ENCODE measurements at regions not wholly inside any gene's neighbourhood (a gene's known extent, or its start where the extent isn't known, plus 50 kb on each side); places are given as distances from the start of the nearest gene placed in this dataset.

- Histone ChIP-seq H3K4me3 (no peak overlapping the region), H3K36me3 (no peaks in the 10 kb centered on the region), H3K9ac (peak overlapping the region; percentile 35; the same call in 1 of the 2 replicates), H4K20me1 (no peaks in the 10 kb centered on the region), H3K4me2 (peak overlapping the region; percentile 83), H3K9me3 (peaks cover 13% of the 10 kb centered on the region), H3K27me3 (no peaks in the 10 kb centered on the region), H3K4me1 (peaks cover 76% of the 10 kb centered on the region), H3K27ac (peak overlapping the region; percentile 82)
- no peak for TF ChIP-seq Cebpa-rat (IDR thresholded peaks at IDR 0.05)
Observed at GRCh38 chr21:39020751-39021477, 162.3 kb downstream of the PSMG1 start.

GRCh38 chr21:39018730-39019129 lies 164.5 kb downstream of the PSMG1 start:
- no peak overlapping the region for H3K9ac ChIP-seq
- H3K27me3 ChIP-seq, result no peaks in the 10 kb centered on the region
- no peak overlapping the region for H3K4me3 ChIP-seq
- no peak for TF ChIP-seq Cebpa-rat (IDR thresholded peaks at IDR 0.05)
- H3K4me2 ChIP-seq, result peak overlapping the region; percentile 78
- H3K36me3 ChIP-seq, result no peaks in the 10 kb centered on the region
- peaks cover 93% of the 10 kb centered on the region for H3K4me1 ChIP-seq
- H4K20me1 ChIP-seq, result no peaks in the 10 kb centered on the region
- H3K9me3 ChIP-seq, result peaks cover 11% of the 10 kb centered on the region
- H3K27ac ChIP-seq, result peak overlapping the region; percentile 14; the same call in 1 of the 2 replicates

DNA sequence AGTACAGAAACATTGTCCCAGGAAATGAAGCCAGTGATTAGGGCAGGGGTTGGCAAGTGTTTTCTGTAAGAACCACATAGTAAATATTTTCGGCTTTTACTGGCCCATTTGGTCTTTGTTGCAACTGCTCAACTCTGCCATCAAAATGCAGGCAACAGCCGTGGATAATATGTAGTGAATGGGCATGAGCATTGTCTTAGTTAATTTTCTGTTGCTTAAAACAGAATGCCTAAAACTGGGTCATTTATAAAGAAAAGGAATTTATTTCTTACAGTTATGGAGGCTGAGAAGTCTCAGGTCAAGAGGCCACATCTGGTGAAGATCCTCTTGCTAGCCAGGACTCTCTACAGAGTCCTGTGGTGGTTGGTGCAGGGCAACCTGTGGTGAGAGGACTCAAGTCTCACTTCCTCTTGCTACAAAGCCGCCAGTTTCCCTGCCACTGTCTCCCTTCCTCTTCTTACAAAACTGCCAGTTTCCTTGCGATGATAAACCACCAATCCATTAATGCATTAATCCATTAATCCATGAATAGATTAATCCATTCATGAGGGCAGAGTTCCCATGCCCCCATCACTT lies 166.4 kb downstream of the PSMG1 start:
- Histone ChIP-seq H3K4me3 (no peak overlapping the region), H3K9me3 (peaks cover 26% of the 10 kb centered on the region), H3K27me3 (no peaks in the 10 kb centered on the region), H3K27ac (peak overlapping the region; percentile 76), H3K4me2 (peak overlapping the region; percentile 78), H3K9ac (peak overlapping the region; percentile 1; the same call in 1 of the 2 replicates), H4K20me1 (no peaks in the 10 kb centered on the region), H3K36me3 (0 out of 2 replicates have a peak, but pooled peaks cover 3% of the 10 kb centered on the region), H3K4me1 (peaks cover 76% of the 10 kb centered on the region)
- TF ChIP-seq Cebpa-rat (IDR thresholded peaks at IDR 0.05), result no peak

DNA sequence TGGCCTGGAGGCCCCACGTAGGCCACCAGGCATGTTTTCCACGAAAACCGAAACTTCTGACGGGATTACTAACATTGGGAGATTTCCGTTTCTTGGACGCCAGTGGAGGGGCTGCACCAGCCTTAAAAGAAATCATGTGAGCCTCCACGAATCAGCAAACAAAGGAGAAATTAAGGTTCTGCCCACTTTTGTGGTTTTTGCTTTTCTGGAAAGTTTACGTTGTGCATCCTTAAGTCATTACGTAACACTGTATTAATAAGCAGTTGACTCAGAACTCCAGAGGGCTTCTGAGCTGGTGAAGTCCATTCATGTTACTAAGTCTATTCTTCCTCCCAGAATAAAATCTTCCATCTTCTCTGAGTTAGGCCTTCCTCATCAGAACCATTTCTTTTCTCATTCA lies 168.5 kb downstream of the PSMG1 start:
- Histone ChIP-seq H4K20me1 (no peaks in the 10 kb centered on the region), H3K4me3 (no peak overlapping the region), H3K27ac (0 out of 2 replicates have a peak overlapping the region, but pooled peaks have one; percentile 29), H3K4me1 (peaks cover 75% of the 10 kb centered on the region), H3K4me2 (peak overlapping the region; percentile 78), H3K36me3 (0 out of 2 replicates have a peak, but pooled peaks cover 3% of the 10 kb centered on the region), H3K9me3 (peaks cover 26% of the 10 kb centered on the region), H3K27me3 (no peaks in the 10 kb centered on the region), H3K9ac (no peak overlapping the region)
- 0 out of 2 replicates have a peak, but pooled peaks have one; percentile 46 for TF ChIP-seq Cebpa-rat (IDR thresholded peaks at IDR 0.05)

GRCh38 chr21:39012326-39013230 lies 170.7 kb downstream of the PSMG1 start:
- Histone ChIP-seq H3K9me3 (peaks cover 26% of the 10 kb centered on the region), H4K20me1 (no peaks in the 10 kb centered on the region), H3K4me1 (peaks cover 75% of the 10 kb centered on the region), H3K4me3 (no peak overlapping the region), H3K4me2 (no peak overlapping the region), H3K27me3 (no peaks in the 10 kb centered on the region), H3K27ac (no peak overlapping the region), H3K9ac (no peak overlapping the region), H3K36me3 (0 out of 2 replicates have a peak, but pooled peaks cover 3% of the 10 kb centered on the region)
- TF ChIP-seq Cebpa-rat (IDR thresholded peaks at IDR 0.05), result no peak

GRCh38 chr21:39011911-39012310 lies 171.3 kb downstream of the PSMG1 start:
- H3K27ac ChIP-seq, result no peak overlapping the region
- no peak for TF ChIP-seq Cebpa-rat (IDR thresholded peaks at IDR 0.05)
- H4K20me1 ChIP-seq, result no peaks in the 10 kb centered on the region
- H3K36me3 ChIP-seq, result 0 out of 2 replicates have a peak, but pooled peaks cover 3% of the 10 kb centered on the region
- no peaks in the 10 kb centered on the region for H3K27me3 ChIP-seq
- no peak overlapping the region for H3K4me3 ChIP-seq
- H3K9me3 ChIP-seq, result peaks cover 26% of the 10 kb centered on the region
- H3K4me2 ChIP-seq, result no peak overlapping the region
- H3K4me1 ChIP-seq, result peaks cover 75% of the 10 kb centered on the region
- H3K9ac ChIP-seq, result no peak overlapping the region

GRCh38 chr21:39010629-39011404 lies 172.4 kb downstream of the PSMG1 start:
- TF ChIP-seq Cebpa-rat (IDR thresholded peaks at IDR 0.05), result no peak
- Histone ChIP-seq H3K36me3 (0 out of 2 replicates have a peak, but pooled peaks cover 3% of the 10 kb centered on the region), H3K4me1 (peaks cover 75% of the 10 kb centered on the region)

GRCh38 chr21:39009587-39010225 lies 173.5 kb downstream of the PSMG1 start:
- Histone ChIP-seq H3K4me3 (no peak overlapping the region), H3K9ac (no peak overlapping the region), H3K36me3 (0 out of 2 replicates have a peak, but pooled peaks cover 3% of the 10 kb centered on the region), H3K27ac (peak overlapping the region; percentile 49), H3K9me3 (peaks cover 36% of the 10 kb centered on the region), H3K27me3 (no peaks in the 10 kb centered on the region), H4K20me1 (no peaks in the 10 kb centered on the region), H3K4me2 (no peak overlapping the region), H3K4me1 (peaks cover 73% of the 10 kb centered on the region)
- TF ChIP-seq Cebpa-rat (IDR thresholded peaks at IDR 0.05), result no peak

More at GRCh38 chr21:39010629-39011404, 172.4 kb downstream of the PSMG1 start:
- H3K9me3 ChIP-seq, result peaks cover 36% of the 10 kb centered on the region
- H4K20me1 ChIP-seq, result no peaks in the 10 kb centered on the region
- H3K9ac ChIP-seq, result no peak overlapping the region
- H3K4me2 ChIP-seq, result peak overlapping the region; percentile 30
- H3K27me3 ChIP-seq, result no peaks in the 10 kb centered on the region
- H3K4me3 ChIP-seq, result no peak overlapping the region
- H3K27ac ChIP-seq, result peak overlapping the region; percentile 28

Measured in BLaER1 (cell line).